ENCODE measurements at regions not wholly inside any gene's neighbourhood (a gene's known extent, or its start where the extent isn't known, plus 50 kb on each side); places are given as distances from the start of the nearest gene placed in this dataset.
A peak's percentile ranks its signal among the peaks of the same experiment; 100 is the strongest.

DNA sequence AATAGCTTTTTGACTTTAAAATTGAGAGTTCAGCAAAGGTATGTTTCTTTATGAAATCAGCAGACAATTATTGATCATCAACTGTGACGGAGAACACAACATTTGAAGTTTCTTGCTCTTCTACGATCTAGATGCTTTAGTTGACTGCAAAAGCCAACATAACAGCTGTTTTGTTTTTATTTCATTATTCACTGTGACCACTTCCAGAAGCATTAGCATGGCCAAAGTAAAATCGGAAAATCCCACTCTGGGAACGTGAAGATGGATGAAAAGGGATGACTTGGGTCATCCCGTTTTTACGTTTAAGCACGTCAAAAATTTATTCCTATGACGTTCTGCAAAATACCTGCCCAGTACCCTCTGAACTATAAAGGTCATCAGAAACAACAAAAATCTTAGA lies 833.0 kb upstream of the ADAMTS5 start:
- DNase-seq (ENCODE audit: low read depth), result no peak
- no peak for TF ChIP-seq CTCF (IDR thresholded peaks at IDR 0.05; ENCODE audit: low read length, missing control alignments)
- no peak overlapping the region for H3K4me3 ChIP-seq (replicated peaks; ENCODE audit: low read depth, low read length)

DNA sequence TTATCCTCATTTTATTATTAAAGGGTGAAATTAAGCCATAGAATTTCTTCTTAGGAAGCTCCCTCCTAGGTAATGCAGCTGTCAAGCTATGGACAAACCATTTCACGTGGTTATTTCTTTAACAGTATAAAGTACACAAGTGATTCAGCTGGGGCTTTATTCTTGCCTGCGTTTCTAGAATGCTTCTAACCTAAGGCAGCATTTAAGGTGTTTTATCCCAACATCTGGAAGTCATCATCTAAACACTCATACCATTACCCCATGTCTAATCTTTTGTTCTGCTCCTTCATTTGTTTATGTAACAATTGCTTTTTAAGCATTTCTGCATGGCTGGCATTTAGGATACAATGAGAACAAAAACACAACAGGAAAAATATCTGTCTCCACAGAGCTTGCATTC lies 829.2 kb upstream of the ADAMTS5 start:
- peak; percentile 52 for DNase-seq (ENCODE audit: low read depth)
- TF ChIP-seq CTCF (IDR thresholded peaks at IDR 0.05; ENCODE audit: low read length, missing control alignments), result no peak
- H3K4me3 ChIP-seq (replicated peaks; ENCODE audit: low read depth, low read length), result no peak overlapping the region

GRCh38 chr21:27795418-27795817 lies 828.5 kb upstream of the ADAMTS5 start:
- H3K4me3 ChIP-seq (replicated peaks; ENCODE audit: low read depth, low read length), result no peak overlapping the region
- no peak for TF ChIP-seq CTCF (IDR thresholded peaks at IDR 0.05; ENCODE audit: low read length, missing control alignments)
- no peak for DNase-seq (ENCODE audit: low read depth)

- DNase-seq (ENCODE audit: low read depth), result no peak
- H3K4me3 ChIP-seq (replicated peaks; ENCODE audit: low read depth, low read length), result no peak overlapping the region
- TF ChIP-seq CTCF (IDR thresholded peaks at IDR 0.05; ENCODE audit: low read length, missing control alignments), result no peak
Measured at GRCh38 chr21:27793901-27794300, 827.0 kb upstream of the ADAMTS5 start.

DNA sequence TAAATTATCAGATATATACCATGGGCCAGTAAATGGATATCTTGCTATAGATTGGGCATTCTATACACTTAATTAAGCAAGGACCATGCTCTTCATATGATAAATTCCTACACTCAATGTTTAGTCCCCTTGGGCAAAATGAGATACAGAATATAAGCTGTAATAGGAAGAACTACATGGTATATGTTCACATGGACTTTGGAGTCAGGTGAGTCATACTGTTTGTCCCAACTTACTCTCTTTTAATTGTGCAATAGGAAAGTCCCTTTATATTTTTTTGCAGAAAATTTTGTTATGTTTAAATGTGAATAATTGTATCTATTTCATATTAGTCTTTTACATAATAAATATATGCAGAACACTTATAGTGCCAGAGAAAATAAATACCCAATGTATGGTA lies 820.2 kb upstream of the ADAMTS5 start:
- H3K4me3 ChIP-seq (replicated peaks; ENCODE audit: low read depth, low read length), result no peak overlapping the region
- peak; percentile 48 for DNase-seq (ENCODE audit: low read depth)
- no peak for TF ChIP-seq CTCF (IDR thresholded peaks at IDR 0.05; ENCODE audit: low read length, missing control alignments)

DNA sequence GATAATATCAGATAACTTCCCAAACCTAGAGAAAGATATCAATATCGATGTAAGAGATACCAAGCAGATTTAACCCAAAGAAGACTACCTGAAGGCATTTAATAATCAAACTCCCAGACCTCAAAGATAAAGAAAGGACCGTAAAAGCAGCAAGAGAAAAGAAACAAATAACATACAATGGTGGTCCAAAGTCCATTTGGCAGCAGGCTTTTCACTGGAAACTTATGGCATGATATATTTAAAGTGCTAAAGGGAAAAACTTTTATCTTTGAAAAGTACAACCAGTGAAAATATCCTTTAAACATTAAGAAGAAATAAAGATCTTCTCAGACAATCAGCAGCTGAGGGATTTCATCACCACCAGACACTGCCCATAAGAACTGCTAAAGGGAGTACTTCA lies 812.7 kb upstream of the ADAMTS5 start:
- H3K4me3 ChIP-seq (replicated peaks; ENCODE audit: low read depth, low read length), result no peak overlapping the region
- no peak for DNase-seq (ENCODE audit: low read depth)
- TF ChIP-seq CTCF (IDR thresholded peaks at IDR 0.05; ENCODE audit: low read length, missing control alignments), result no peak

DNA sequence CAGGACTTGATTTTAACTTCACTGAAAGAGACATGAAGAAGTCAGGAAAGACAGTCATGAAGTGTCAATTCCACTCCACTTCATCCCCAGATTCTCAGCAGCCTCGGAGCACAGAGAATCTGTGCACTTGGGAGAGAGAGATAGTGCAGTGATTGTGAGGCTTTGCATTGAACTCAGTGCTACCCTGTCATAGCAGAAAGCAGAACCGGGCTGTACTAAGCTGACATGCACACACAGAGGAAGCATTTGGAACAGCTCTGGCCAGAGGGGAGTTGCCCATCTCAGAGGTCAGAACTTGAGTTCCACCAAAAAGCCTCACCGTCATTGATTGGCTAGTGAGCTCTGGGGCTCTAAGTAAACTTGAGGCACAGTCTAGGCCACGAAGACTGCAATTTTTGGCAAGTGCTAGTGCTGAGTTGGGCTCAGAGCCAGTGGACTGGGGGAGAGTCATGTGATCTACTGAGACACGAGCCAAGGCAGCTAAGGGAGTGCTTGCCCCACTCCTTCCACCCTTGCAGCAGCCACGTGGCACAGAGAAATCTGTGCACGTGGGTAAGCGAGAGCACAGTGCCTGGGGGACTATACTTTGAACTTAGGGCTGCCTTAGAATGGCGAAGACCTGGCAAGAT lies 810.2 kb upstream of the ADAMTS5 start:
- TF ChIP-seq CTCF (IDR thresholded peaks at IDR 0.05; ENCODE audit: low read length, missing control alignments), result no peak
- peak; percentile 48 for DNase-seq (ENCODE audit: low read depth)
- no peak overlapping the region for H3K4me3 ChIP-seq (replicated peaks; ENCODE audit: low read depth, low read length)
